ENCODE measurements at regions not wholly inside any gene's neighbourhood (a gene's known extent, or its start where the extent isn't known, plus 50 kb on each side); places are given as distances from the start of the nearest gene placed in this dataset.
A peak's percentile ranks its signal among the peaks of the same experiment; 100 is the strongest.

DNA sequence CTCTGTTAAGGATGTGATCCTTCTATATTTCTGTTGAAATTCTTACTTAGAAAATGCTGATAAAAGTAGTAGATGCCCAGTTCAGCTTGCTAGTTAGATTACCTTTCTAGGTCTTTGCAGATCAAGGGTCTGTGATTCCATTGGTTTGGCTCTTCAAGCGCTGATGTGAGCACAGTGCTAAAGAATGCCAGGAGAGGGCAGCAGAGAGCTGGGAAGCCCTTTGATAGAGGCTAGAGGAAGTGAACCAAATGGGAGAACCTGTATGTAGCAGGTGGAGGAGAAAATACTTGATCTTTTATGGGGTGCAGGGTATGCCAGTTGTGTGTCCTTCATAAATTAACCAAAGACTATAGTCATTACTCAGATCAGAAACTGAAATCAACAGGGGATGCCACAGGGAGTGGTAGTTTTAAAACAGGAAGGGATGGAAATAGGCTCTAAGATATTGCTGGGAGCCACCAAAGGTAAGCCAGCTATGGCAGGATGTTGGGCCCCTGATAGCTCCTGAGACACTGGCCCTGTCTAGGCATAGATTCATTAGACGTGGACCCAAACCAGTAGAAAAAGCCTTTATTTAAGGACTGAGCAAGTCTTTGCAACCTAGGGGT lies 677.4 kb downstream of the SQOR start:
- Histone ChIP-seq H3K4me1 (ENCODE audit: control insufficient read depth, insufficient read depth, low read depth, low read length) (no peaks in the 10 kb centered on the region), H3K4me3 (ENCODE audit: insufficient read depth in 1 of 2, low read depth in 1 of 2, low read length in 2 of 2) (no peak overlapping the region), H3K9ac (ENCODE audit: low read length) (no peak overlapping the region), H2BK120ac (ENCODE audit: low read depth, low read length) (no peak overlapping the region), H3K79me1 (replicated peaks; ENCODE audit: low read length, poor library complexity, severe bottlenecking) (no peaks in the 10 kb centered on the region), H3K14ac (ENCODE audit: low read length in 2 of 2) (no peak overlapping the region), H3K9me3 (ENCODE audit: control insufficient read depth, low read length) (no peaks in the 10 kb centered on the region), H4K8ac (ENCODE audit: low read length) (no peak overlapping the region), H2BK15ac (ENCODE audit: low read depth, poor library complexity, severe bottlenecking) (no peak overlapping the region), H3K27me3 (ENCODE audit: control insufficient read depth in 1 of 2, insufficient read depth in 1 of 2, low read length in 2 of 2) (no peaks in the 10 kb centered on the region), H4K91ac (ENCODE audit: low read length) (no peak overlapping the region), H3K4ac (ENCODE audit: low read depth in 1 of 2, low read length in 2 of 2) (no peak overlapping the region), H3K18ac (ENCODE audit: low read depth in 1 of 2, low read length in 2 of 2) (no peak overlapping the region), H2AK5ac (ENCODE audit: low read length, severe bottlenecking) (no peak overlapping the region), H3K27ac (ENCODE audit: low read length, poor library complexity, severe bottlenecking) (no peak overlapping the region), H3K4me2 (ENCODE audit: low read length, poor library complexity, severe bottlenecking) (no peak overlapping the region), H2BK12ac (ENCODE audit: low read length in 2 of 2) (no peak overlapping the region), H2AFZ (ENCODE audit: low read depth, low read length) (no peak overlapping the region), H3K23ac (ENCODE audit: low read length in 2 of 2) (no peak overlapping the region), H2BK5ac (ENCODE audit: low read depth, low read length, poor library complexity, severe bottlenecking) (no peak overlapping the region), H3K36me3 (ENCODE audit: control insufficient read depth in 1 of 2, insufficient read depth in 2 of 2, low read depth in 1 of 2, low read length in 2 of 2) (no peaks in the 10 kb centered on the region)
- WGBS: 31% methylated on average over 2 of the region's 2 CpGs
- peak; percentile 71 for DNase-seq

DNA sequence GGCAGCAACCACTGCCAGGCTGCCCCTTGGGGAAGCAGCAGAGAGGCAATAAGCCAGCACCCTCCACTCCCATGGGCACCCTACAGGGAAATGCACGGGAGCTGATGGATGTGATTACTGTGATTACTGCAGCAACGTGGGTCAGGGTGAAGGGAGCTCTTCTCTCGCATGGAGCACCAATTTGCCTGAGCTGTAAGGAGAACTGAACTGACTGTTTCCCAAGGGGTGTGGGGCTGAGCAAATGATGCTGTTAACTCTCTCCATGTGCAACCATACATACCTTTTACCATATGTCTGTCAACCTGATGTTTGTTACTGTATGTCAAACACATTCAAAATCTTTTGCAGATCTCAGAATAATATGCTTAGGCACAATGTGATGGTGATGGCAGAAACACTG lies 680.6 kb downstream of the SQOR start:
- Histone ChIP-seq H4K8ac (ENCODE audit: low read length) (no peak overlapping the region), H3K9me3 (ENCODE audit: control insufficient read depth, low read length) (no peaks in the 10 kb centered on the region), H2BK15ac (ENCODE audit: low read depth, poor library complexity, severe bottlenecking) (no peak overlapping the region), H3K79me1 (replicated peaks; ENCODE audit: low read length, poor library complexity, severe bottlenecking) (no peaks in the 10 kb centered on the region), H3K4me2 (ENCODE audit: low read length, poor library complexity, severe bottlenecking) (no peak overlapping the region), H3K23ac (ENCODE audit: low read length in 2 of 2) (no peak overlapping the region), H3K4ac (ENCODE audit: low read depth in 1 of 2, low read length in 2 of 2) (no peak overlapping the region), H3K18ac (ENCODE audit: low read depth in 1 of 2, low read length in 2 of 2) (no peak overlapping the region), H3K27ac (ENCODE audit: low read length, poor library complexity, severe bottlenecking) (no peak overlapping the region), H2AFZ (ENCODE audit: low read depth, low read length) (no peak overlapping the region), H4K91ac (ENCODE audit: low read length) (no peak overlapping the region), H3K9ac (ENCODE audit: low read length) (no peak overlapping the region), H3K4me1 (ENCODE audit: control insufficient read depth, insufficient read depth, low read depth, low read length) (no peaks in the 10 kb centered on the region), H3K4me3 (ENCODE audit: insufficient read depth in 1 of 2, low read depth in 1 of 2, low read length in 2 of 2) (no peak overlapping the region), H2BK5ac (ENCODE audit: low read depth, low read length, poor library complexity, severe bottlenecking) (no peak overlapping the region), H3K36me3 (ENCODE audit: control insufficient read depth in 1 of 2, insufficient read depth in 2 of 2, low read depth in 1 of 2, low read length in 2 of 2) (no peaks in the 10 kb centered on the region), H3K27me3 (ENCODE audit: control insufficient read depth in 1 of 2, insufficient read depth in 1 of 2, low read length in 2 of 2) (no peaks in the 10 kb centered on the region), H2BK120ac (ENCODE audit: low read depth, low read length) (no peak overlapping the region), H2BK12ac (ENCODE audit: low read length in 2 of 2) (no peak overlapping the region), H3K14ac (ENCODE audit: low read length in 2 of 2) (no peak overlapping the region), H2AK5ac (ENCODE audit: low read length, severe bottlenecking) (no peak overlapping the region)
- 71% methylated on average over 2 of the region's 3 CpGs for WGBS
- DNase-seq: no peak

GRCh38 chr15:46316024-46316423 lies 681.2 kb downstream of the SQOR start:
- WGBS: 100% methylated on average over 1 of the region's 1 CpG
- Histone ChIP-seq H4K91ac (ENCODE audit: low read length) (no peak overlapping the region), H3K4me1 (ENCODE audit: control insufficient read depth, insufficient read depth, low read depth, low read length) (no peaks in the 10 kb centered on the region), H3K9ac (ENCODE audit: low read length) (no peak overlapping the region), H3K9me3 (ENCODE audit: control insufficient read depth, low read length) (no peaks in the 10 kb centered on the region), H2BK15ac (ENCODE audit: low read depth, poor library complexity, severe bottlenecking) (no peak overlapping the region), H3K36me3 (ENCODE audit: control insufficient read depth in 1 of 2, insufficient read depth in 2 of 2, low read depth in 1 of 2, low read length in 2 of 2) (no peaks in the 10 kb centered on the region), H2BK12ac (ENCODE audit: low read length in 2 of 2) (no peak overlapping the region), H3K79me1 (replicated peaks; ENCODE audit: low read length, poor library complexity, severe bottlenecking) (no peaks in the 10 kb centered on the region), H2AFZ (ENCODE audit: low read depth, low read length) (no peak overlapping the region), H3K18ac (ENCODE audit: low read depth in 1 of 2, low read length in 2 of 2) (no peak overlapping the region), H4K8ac (ENCODE audit: low read length) (no peak overlapping the region), H3K23ac (ENCODE audit: low read length in 2 of 2) (no peak overlapping the region), H3K4me2 (ENCODE audit: low read length, poor library complexity, severe bottlenecking) (no peak overlapping the region), H3K27ac (ENCODE audit: low read length, poor library complexity, severe bottlenecking) (no peak overlapping the region), H3K14ac (ENCODE audit: low read length in 2 of 2) (no peak overlapping the region), H2AK5ac (ENCODE audit: low read length, severe bottlenecking) (no peak overlapping the region), H3K4ac (ENCODE audit: low read depth in 1 of 2, low read length in 2 of 2) (no peak overlapping the region), H3K27me3 (ENCODE audit: control insufficient read depth in 1 of 2, insufficient read depth in 1 of 2, low read length in 2 of 2) (no peaks in the 10 kb centered on the region), H2BK5ac (ENCODE audit: low read depth, low read length, poor library complexity, severe bottlenecking) (no peak overlapping the region), H3K4me3 (ENCODE audit: insufficient read depth in 1 of 2, low read depth in 1 of 2, low read length in 2 of 2) (no peak overlapping the region), H2BK120ac (ENCODE audit: low read depth, low read length) (no peak overlapping the region)
- DNase-seq: no peak

- H4K8ac ChIP-seq (ENCODE audit: low read length): no peak overlapping the region
- no peak overlapping the region for H3K4ac ChIP-seq (ENCODE audit: low read depth in 1 of 2, low read length in 2 of 2)
- no peaks in the 10 kb centered on the region for H3K4me1 ChIP-seq (ENCODE audit: control insufficient read depth, insufficient read depth, low read depth, low read length)
- 85% methylated on average over 2 of the region's 2 CpGs for WGBS
- no peak overlapping the region for H3K9ac ChIP-seq (ENCODE audit: low read length)
- H2BK5ac ChIP-seq (ENCODE audit: low read depth, low read length, poor library complexity, severe bottlenecking): no peak overlapping the region
- no peak overlapping the region for H3K18ac ChIP-seq (ENCODE audit: low read depth in 1 of 2, low read length in 2 of 2)
- H4K91ac ChIP-seq (ENCODE audit: low read length): no peak overlapping the region
- H2BK12ac ChIP-seq (ENCODE audit: low read length in 2 of 2): no peak overlapping the region
- H3K27ac ChIP-seq (ENCODE audit: low read length, poor library complexity, severe bottlenecking): no peak overlapping the region
- H2BK120ac ChIP-seq (ENCODE audit: low read depth, low read length): no peak overlapping the region
- no peaks in the 10 kb centered on the region for H3K27me3 ChIP-seq (ENCODE audit: control insufficient read depth in 1 of 2, insufficient read depth in 1 of 2, low read length in 2 of 2)
- no peaks in the 10 kb centered on the region for H3K79me1 ChIP-seq (replicated peaks; ENCODE audit: low read length, poor library complexity, severe bottlenecking)
- no peak overlapping the region for H2AFZ ChIP-seq (ENCODE audit: low read depth, low read length)
- H3K23ac ChIP-seq (ENCODE audit: low read length in 2 of 2): no peak overlapping the region
- no peak overlapping the region for H2AK5ac ChIP-seq (ENCODE audit: low read length, severe bottlenecking)
- H3K36me3 ChIP-seq (ENCODE audit: control insufficient read depth in 1 of 2, insufficient read depth in 2 of 2, low read depth in 1 of 2, low read length in 2 of 2): no peaks in the 10 kb centered on the region
- no peak for DNase-seq
- no peak overlapping the region for H2BK15ac ChIP-seq (ENCODE audit: low read depth, poor library complexity, severe bottlenecking)
- H3K4me3 ChIP-seq (ENCODE audit: insufficient read depth in 1 of 2, low read depth in 1 of 2, low read length in 2 of 2): no peak overlapping the region
- H3K9me3 ChIP-seq (ENCODE audit: control insufficient read depth, low read length): no peaks in the 10 kb centered on the region
- no peak overlapping the region for H3K4me2 ChIP-seq (ENCODE audit: low read length, poor library complexity, severe bottlenecking)
- H3K14ac ChIP-seq (ENCODE audit: low read length in 2 of 2): no peak overlapping the region
Measured at GRCh38 chr15:46317029-46317428, 682.2 kb downstream of the SQOR start.
